Testis (tissue), 2 donors: ENCODE measurements at regions not wholly inside any gene's neighbourhood (a gene's known extent, or its start where the extent isn't known, plus 50 kb on each side); places are given as distances from the start of the nearest gene placed in this dataset.

Experiments
- DNase-seq: peaks from one replicate; pipeline ENCODE4 v3.0.0-alpha.2; 2019
- H3K27ac ChIP-seq, 2 donors: fragments of 200-600 bp; sonication (generic); one replicate each; pipeline ENCODE4 v1.5.1; 2019
- H3K27me3 ChIP-seq: fragments of 200-600 bp; sonication (generic); one replicate; pipeline ENCODE4 v1.5.1; 2019
- H3K36me3 ChIP-seq: fragments of 200-600 bp; sonication (generic); one replicate; pipeline ENCODE4 v1.5.1; 2017; ENCODE audit warnings: low read depth; ENCODE audit errors: missing control alignments
- H3K4me1 ChIP-seq: fragments of 200-600 bp; sonication (generic); one replicate; pipeline ENCODE4 v1.5.1; 2019
- H3K4me3 ChIP-seq, 2 donors: fragments of 200-600 bp; sonication (generic); one replicate each; pipeline ENCODE4 v1.5.1; 2017 to 2019
- H3K9me3 ChIP-seq: fragments of 200-600 bp; sonication (generic); one replicate; pipeline ENCODE4 v1.5.1; 2017
- POLR2A ChIP-seq: fragments of 450-650 bp; IDR thresholded peaks from one replicate; pipeline ENCODE4 v1.6.1; 2017; ENCODE audit warnings: antibody characterized with exemption, mild to moderate bottlenecking, moderate library complexity
- WGBS, 2 donors: methylation state at CpG; one replicate each; pipeline ENCODE4 v1.1.5; 2018; 5-methylcytosine and 5-hydroxymethylcytosine counted together
- intact Hi-C: fragments of 100-400 bp; cut with DNase I; formaldehyde crosslinking; loops from one replicate; pipeline ENCODE4 v1.15.1; 2023; ENCODE audit warnings: low total_unique reads
- TF ChIP-seq, protein P1 (sequence below), 3 experiments: fragments of 450-650 bp in 2 of 3; fragments of 200-600 bp in 1 of 3; sonication (generic) in 1 of 3; IDR thresholded peaks; one replicate each; pipeline ENCODE4 v1.5.1; 2016 to 2019; ENCODE audit warnings: antibody characterized with exemption in 3 of 3, mild to moderate bottlenecking in 2 of 3, moderate library complexity in 1 of 3

DNA sequence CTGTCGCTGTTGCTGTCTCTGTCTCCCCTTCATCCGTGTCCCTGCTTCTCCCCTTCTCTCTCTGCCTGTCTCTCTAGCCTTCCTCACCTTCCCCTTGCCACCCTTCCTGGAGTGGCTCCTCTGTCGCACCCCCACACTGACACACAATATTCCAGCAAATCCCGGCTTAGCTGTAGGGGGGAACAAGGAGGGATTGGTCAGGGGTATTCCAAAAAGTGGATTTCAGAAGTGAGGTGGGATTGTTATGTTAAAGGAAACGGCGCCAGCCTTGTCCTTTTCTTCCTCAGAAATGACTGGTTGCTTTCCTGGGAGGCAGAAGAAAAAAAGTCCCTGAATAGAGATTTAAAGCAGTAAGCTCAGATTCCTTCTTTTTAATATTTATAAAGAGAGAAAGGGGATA is 76.3 kb upstream of the SIRPA start:
- no peak for DNase-seq
- Histone ChIP-seq H3K27ac (no peak overlapping the region), H3K36me3 (no peaks in the 10 kb centered on the region), H3K4me3 (no peak overlapping the region), H3K9me3 (no peaks in the 10 kb centered on the region), H3K27me3 (no peaks in the 10 kb centered on the region), H3K4me1 (no peaks in the 10 kb centered on the region)
- TF ChIP-seq POLR2A = no peak
- TF ChIP-seq, protein P1, sequence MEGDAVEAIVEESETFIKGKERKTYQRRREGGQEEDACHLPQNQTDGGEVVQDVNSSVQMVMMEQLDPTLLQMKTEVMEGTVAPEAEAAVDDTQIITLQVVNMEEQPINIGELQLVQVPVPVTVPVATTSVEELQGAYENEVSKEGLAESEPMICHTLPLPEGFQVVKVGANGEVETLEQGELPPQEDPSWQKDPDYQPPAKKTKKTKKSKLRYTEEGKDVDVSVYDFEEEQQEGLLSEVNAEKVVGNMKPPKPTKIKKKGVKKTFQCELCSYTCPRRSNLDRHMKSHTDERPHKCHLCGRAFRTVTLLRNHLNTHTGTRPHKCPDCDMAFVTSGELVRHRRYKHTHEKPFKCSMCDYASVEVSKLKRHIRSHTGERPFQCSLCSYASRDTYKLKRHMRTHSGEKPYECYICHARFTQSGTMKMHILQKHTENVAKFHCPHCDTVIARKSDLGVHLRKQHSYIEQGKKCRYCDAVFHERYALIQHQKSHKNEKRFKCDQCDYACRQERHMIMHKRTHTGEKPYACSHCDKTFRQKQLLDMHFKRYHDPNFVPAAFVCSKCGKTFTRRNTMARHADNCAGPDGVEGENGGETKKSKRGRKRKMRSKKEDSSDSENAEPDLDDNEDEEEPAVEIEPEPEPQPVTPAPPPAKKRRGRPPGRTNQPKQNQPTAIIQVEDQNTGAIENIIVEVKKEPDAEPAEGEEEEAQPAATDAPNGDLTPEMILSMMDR (IDR thresholded peaks at IDR 0.05) = no peak
- intact Hi-C loops = no loop called here
- 67 to 69% methylated on average over 6 of the region's 6 CpGs for WGBS, 2 donors

DNA sequence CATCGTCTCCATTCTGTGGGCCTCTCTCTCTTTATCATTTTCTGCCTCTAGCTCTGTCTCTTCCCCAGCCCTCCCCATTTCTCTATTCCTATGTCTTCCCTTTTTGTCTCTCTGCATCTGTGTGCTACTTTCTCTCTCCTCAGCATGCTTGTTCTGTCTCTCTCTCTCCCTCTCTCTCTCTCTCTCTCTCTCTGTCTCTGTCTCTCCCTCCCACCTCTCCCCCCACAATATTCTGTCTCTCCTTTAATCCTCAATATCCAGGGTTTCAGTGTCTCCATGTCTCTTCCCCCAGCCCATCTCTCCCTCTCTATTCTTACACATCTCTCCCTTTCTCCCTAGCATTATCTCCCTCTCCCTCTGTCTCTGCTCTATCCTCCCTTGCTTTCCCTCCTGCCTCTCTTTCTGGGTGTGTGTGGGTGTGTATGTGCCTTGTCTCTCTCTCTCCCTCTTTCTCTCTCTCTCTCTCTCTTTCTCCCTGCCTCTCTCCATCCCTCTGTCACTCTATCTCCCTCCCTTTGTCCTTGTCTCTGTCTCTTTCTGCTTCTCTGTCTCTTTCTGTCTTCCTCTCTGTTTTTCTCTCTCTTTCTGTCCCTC is 76.9 kb upstream of the SIRPA start:
- no peak for TF ChIP-seq POLR2A
- TF ChIP-seq, protein P1 (IDR thresholded peaks at IDR 0.05) = no peak
- 56 to 71% methylated on average over 1 of the region's 1 CpG for WGBS, 2 donors
- Histone ChIP-seq H3K9me3 (no peaks in the 10 kb centered on the region), H3K4me1 (no peaks in the 10 kb centered on the region), H3K27me3 (no peaks in the 10 kb centered on the region), H3K4me3 (no peak overlapping the region), H3K36me3 (no peaks in the 10 kb centered on the region), H3K27ac (no peak overlapping the region)
- intact Hi-C loops = no loop called here
- DNase-seq = no peak

DNA sequence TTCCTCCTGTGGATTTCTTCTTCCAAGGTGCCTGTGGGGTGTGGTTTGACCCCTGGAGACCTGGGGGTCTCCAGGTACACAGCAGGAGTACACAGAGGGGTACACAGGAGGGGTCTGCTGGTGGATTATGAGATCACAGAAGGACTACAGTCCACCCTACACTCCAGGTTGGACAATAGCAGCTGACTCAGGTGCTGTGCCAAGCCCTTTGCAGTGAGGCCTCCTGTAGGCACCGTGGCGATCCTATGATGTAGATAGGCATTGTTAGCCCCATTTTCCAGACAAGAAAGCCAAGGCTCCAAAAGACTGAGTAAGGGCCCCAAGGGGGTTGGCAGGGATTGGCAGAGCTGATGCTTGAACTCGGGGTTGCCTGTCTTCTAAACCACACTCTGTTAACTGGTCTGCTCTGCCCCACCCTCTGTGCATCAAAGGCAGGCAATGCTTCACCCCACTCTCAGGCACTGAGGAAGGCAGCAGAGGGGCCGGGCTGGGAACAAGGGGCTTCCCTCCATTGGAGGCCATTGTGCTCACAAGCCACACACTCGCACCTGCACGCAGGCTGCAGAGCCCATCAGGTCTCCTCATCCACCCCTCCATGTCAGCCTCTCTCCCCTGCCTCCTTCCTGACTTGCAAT is 77.5 kb upstream of the SIRPA start:
- DNase-seq = peak; percentile 12
- no peak overlapping the region for H3K4me3 ChIP-seq
- no peaks in the 10 kb centered on the region for H3K27me3 ChIP-seq
- H3K9me3 ChIP-seq = no peaks in the 10 kb centered on the region
- no peak for TF ChIP-seq POLR2A
- TF ChIP-seq, protein P1 (IDR thresholded peaks at IDR 0.05) = no peak
- WGBS, 2 donors = 90% methylated on average over 4 to 6 of the region's 6 CpGs
- intact Hi-C loops = no loop called here
- no peaks in the 10 kb centered on the region for H3K4me1 ChIP-seq
- H3K36me3 ChIP-seq = no peaks in the 10 kb centered on the region
- no peak overlapping the region for H3K27ac ChIP-seq

DNA sequence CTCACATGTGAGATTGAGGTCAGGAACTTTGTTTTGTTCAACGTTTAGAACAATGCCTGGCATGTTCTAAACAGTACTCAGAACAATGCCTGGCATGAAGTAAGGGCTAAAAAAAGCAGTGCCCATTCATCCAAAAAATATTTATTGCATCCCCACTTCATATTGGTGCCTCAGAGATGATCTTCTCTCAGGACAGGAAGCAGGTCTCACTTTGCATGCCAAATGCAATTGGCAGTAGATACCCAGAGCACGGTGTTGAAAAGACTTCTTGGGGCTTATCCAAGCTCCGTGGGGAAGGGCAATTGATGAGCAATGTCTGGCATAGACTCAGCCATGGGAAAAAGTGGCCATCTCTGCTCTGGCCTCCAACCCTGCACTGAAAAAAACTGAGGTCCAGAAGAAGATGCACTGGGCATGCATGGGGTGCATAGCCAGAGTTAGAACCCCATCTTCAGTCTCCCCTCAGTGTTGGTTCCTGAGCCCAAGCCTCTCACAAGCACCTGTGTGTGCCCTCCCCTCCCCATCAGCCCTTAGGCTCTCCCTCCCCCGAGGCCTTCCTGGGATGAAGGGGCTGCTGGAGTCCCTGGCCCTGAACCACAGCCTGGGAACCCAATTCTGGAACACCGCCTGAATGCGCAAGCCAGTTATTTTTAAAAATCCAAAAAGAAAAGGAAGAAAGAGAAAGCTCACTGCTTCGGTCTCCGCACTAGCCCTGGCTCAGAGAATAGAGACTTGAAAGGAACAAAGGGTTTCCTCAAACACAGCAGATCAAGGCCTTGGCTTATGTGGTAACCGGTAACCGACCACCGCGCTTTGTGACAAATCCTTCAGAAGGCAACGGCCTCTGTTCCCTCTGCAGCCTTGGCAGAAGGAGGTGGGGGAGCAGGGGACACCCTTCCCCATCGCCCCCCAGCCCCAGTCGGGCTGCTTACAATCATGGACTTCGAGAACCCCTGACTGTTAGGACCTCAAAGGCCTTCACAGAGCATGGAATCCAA is 78.5 kb upstream of the SIRPA start:
- no peaks in the 10 kb centered on the region for H3K27me3 ChIP-seq

More for the DNA sequence above, 78.5 kb upstream of the SIRPA start:
- intact Hi-C loops = no loop called here
- no peak overlapping the region for H3K4me3 ChIP-seq
- H3K27ac ChIP-seq = no peak overlapping the region
- H3K9me3 ChIP-seq = no peaks in the 10 kb centered on the region
- H3K36me3 ChIP-seq = no peaks in the 10 kb centered on the region
- WGBS, 2 donors = 54 to 63% methylated on average over 12 to 16 of the region's 16 CpGs
- no peak for TF ChIP-seq POLR2A
- TF ChIP-seq, protein P1 (IDR thresholded peaks at IDR 0.05) = no peak
- peak; percentile 4 for DNase-seq
- peaks cover 2% of the 10 kb centered on the region for H3K4me1 ChIP-seq
